Heart right ventricle (tissue), 16 donors: ENCODE measurements at regions not wholly inside any gene's neighbourhood (a gene's known extent, or its start where the extent isn't known, plus 50 kb on each side); places are given as distances from the start of the nearest gene placed in this dataset.

Experiments
- ATAC-seq, 8 donors: fragments of 200-7000 bp; cut with Tn5 transposase; one replicate each; pipeline ENCODE4 v1.9.1; 2020; ENCODE audit warnings: mild to moderate bottlenecking in 8 of 8, moderate library complexity in 8 of 8, moderate number of reproducible peaks in 1 of 8
- DNase-seq, 2 donors: peaks; one replicate each; pipeline ENCODE4 v3.0.0-alpha.2; 2020
- H3K27ac ChIP-seq, 10 donors: fragments of 200-600 bp; sonication (generic) in 2 of 10; one replicate each; pipeline versions ENCODE4 v1.5.0 to v1.8.0; 2020 to 2022; ENCODE audit warnings: mild to moderate bottlenecking in 3 of 10
- H3K27me3 ChIP-seq, 7 donors: fragments of 200-600 bp; one replicate each; pipeline ENCODE4 v1.8.0; 2021 to 2022; ENCODE audit warnings: mild to moderate bottlenecking in 2 of 7
- H3K36me3 ChIP-seq, 9 donors: fragments of 200-600 bp; sonication (generic) in 1 of 9; one replicate each; pipeline versions ENCODE4 v1.5.0 to v1.8.0; 2020 to 2022; ENCODE audit warnings: mild to moderate bottlenecking in 2 of 9
- H3K4me1 ChIP-seq, 9 donors: fragments of 200-600 bp; sonication (generic) in 1 of 9; one replicate each; pipeline versions ENCODE4 v1.5.0 to v1.8.0; 2020 to 2022; ENCODE audit warnings: mild to moderate bottlenecking in 4 of 9
- H3K4me3 ChIP-seq, 10 donors: fragments of 200-600 bp; sonication (generic) in 2 of 10; one replicate each; pipeline versions ENCODE4 v1.5.0 to v1.8.0; 2020 to 2022; ENCODE audit warnings: mild to moderate bottlenecking in 7 of 10, moderate library complexity in 2 of 10
- H3K9me3 ChIP-seq, 11 donors: fragments of 200-600 bp in 10 of 11; sonication (generic) in 2 of 11; one replicate each; pipeline versions ENCODE4 v1.5.0 to v1.8.0; 2013 to 2022; ENCODE audit warnings: mild to moderate bottlenecking in 2 of 11, control low read depth in 1 of 11, moderate library complexity in 1 of 11
- WGBS, 2 donors: extraction: QIAGEN DNeasy Blood & Tissue Kit; methylation state at CpG; one replicate each; pipeline ENCODE4 v1.1.7; 2013; ENCODE audit warnings: inconsistent platforms in 1 of 2; 5-methylcytosine and 5-hydroxymethylcytosine counted together
- intact Hi-C, 10 donors: fragments of 100-400 bp; cut with DNase I; formaldehyde crosslinking; loops; one replicate each; pipeline versions ENCODE4 v1.11.1 to v1.14.2; 2022
- TF ChIP-seq, protein P1 (sequence below), 9 donors: fragments of 200-600 bp; sonication (generic) in 2 of 9; IDR thresholded peaks; one replicate each; pipeline versions ENCODE4 v1.5.0 to v1.8.0; 2021 to 2022; ENCODE audit warnings: antibody characterized with exemption in 9 of 9, mild to moderate bottlenecking in 5 of 9, moderate library complexity in 1 of 9
- donor health status: Arrhythmogenic right ventricular cardiomyopathy.
- donor health status: ischemic (EF 13 %, LVEDD 7.1; RV severe dilation, severe dysfunction).
- donor health status: healthy with polysubstance abuse.
- donor health status: DM: no; HTN: yes; CAD: no.
- donor health status: DM: no; HTN: no; CAD: no.
- donor health status: ischemic (EF 25% LVEDD 6.9; RV normal size, moderate dysfunction).
- donor health status: ischemic (EF 25% LVEDD 5.7; RV mildly dilated, moderate dysfunction).
- donor health status: healthy.
- donor health status: DM: yes; HTN: yes; CAD: no.
- donor health status: Ischemic cardiomyopathy.
- donor health status: ischemic (EF 35%, LVEDD 5.7; RV mildly dilated, moderate dysfunction).
- donor health status: nonischemic (EF 11% LVEDD 7.7; RV severe dilation, severe dysfunction).
- donor health status: DM: yes; HTN: yes; CAD: no.
- donor health status: PGD.
- donor health status: ischemic (EF 29% LVEDD 5.4; RV normal size, mild dysfunction).
- donor health status: nonischemic (EF 23%, LVEDD 6.1; RV moderate dilation, normal function).

DNA sequence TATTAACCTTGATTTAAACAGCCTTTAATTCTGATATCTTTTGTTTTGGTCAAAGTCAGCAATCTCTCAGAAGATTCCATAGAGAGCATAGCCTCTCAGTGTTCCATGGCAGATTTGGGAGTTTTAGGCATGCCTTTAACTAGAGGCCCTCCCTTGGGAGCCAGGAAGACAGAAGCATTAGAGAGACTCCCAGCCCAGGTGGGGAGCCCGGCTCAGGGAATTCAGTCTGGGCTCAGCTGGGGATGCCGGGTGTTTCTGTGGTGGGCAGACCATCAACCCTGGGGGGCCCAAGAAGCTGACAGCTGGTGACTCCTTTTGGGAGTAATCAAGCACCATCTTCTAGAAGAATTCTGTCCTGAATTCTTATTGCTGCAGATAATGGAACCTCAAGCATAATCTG, 99.7 kb upstream of the CELF4 start:
- DNase-seq, result no peak
- 69 to 81% methylated on average over 2 of the region's 2 CpGs for WGBS, 2 donors
- H3K4me1 ChIP-seq, result no peaks in the 10 kb centered on the region
- H3K9me3 ChIP-seq, result no peaks in the 10 kb centered on the region
- no peak overlapping the region for H3K27ac ChIP-seq
- TF ChIP-seq, protein P1, sequence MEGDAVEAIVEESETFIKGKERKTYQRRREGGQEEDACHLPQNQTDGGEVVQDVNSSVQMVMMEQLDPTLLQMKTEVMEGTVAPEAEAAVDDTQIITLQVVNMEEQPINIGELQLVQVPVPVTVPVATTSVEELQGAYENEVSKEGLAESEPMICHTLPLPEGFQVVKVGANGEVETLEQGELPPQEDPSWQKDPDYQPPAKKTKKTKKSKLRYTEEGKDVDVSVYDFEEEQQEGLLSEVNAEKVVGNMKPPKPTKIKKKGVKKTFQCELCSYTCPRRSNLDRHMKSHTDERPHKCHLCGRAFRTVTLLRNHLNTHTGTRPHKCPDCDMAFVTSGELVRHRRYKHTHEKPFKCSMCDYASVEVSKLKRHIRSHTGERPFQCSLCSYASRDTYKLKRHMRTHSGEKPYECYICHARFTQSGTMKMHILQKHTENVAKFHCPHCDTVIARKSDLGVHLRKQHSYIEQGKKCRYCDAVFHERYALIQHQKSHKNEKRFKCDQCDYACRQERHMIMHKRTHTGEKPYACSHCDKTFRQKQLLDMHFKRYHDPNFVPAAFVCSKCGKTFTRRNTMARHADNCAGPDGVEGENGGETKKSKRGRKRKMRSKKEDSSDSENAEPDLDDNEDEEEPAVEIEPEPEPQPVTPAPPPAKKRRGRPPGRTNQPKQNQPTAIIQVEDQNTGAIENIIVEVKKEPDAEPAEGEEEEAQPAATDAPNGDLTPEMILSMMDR (IDR thresholded peaks at IDR 0.05), result no peak
- H3K36me3 ChIP-seq, result no peaks in the 10 kb centered on the region
- no peak for ATAC-seq
- H3K27me3 ChIP-seq, result peaks cover 0 to 1% (median 0%) of the 10 kb centered on the region in 7 donors
- no peak overlapping the region for H3K4me3 ChIP-seq
- intact Hi-C loops, result no loop called here

DNA sequence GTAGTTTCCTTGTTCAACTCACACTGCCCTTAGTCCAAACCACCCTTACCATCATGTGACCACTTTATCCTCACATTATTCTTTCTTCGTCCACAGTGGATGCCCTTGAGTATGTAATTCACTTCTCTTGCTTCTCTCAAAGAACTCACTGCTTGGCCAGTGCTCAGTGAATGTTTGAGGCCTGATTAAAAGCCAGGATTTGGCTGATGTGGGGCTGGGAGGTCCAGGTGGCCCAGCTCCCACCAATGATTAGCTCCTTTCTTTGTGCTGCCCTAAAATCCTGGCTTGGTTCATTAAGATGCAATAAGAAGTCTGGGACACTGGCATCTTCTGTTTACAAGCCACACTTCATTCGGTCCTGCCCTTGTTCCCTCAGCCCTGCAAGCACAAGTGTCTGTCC, 97.8 kb upstream of the CELF4 start:
- H3K9me3 ChIP-seq, result no peaks in the 10 kb centered on the region
- H3K36me3 ChIP-seq, result no peaks in the 10 kb centered on the region
- H3K27ac ChIP-seq, result no peak overlapping the region
- intact Hi-C loops, result no loop called here
- TF ChIP-seq, protein P1 (IDR thresholded peaks at IDR 0.05), result no peak
- no peak overlapping the region for H3K4me3 ChIP-seq
- 83 to 85% methylated on average over 2 of the region's 2 CpGs for WGBS, 2 donors
- no peaks in the 10 kb centered on the region for H3K27me3 ChIP-seq
- no peak for DNase-seq
- ATAC-seq, result no peak
- no peaks in the 10 kb centered on the region for H3K4me1 ChIP-seq

DNA sequence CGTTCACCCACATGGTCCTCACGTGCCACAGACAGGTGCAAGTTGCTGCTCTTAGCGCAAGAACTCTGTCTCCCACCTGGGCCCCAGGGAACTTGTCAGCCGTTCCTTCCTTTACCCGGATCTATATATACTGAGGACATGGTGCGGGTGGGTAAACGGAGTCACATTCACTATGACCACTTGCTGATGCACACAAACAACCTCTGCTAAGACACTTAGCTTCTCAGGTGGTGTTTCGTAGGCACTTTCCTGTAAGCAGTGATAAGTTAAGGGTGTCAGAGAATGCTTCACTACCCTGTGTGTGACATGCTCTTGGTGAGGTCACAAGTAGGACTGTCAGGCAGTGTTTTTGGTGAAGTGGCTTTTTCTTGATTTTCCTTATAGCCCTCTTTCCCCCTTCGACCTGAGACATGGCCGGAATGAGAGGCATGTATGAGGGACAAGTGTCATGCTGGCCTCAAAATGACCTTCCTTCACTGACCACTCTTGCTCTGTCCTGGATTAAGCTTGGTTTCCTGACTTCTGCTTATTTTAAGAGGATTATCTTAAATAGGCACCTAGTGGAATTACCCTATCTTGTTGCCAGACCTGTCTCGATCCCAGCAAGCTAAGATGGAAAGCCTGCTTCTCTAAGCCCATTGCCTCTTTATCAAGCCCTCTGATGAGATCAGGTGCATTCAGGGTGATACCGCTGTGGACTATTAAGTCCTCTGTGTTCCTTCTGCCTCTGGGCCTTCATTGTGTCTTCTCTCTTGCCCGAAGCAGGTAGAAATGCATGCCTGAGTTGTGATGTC, 97.1 kb upstream of the CELF4 start:
- no peaks in the 10 kb centered on the region for H3K27me3 ChIP-seq
- no peaks in the 10 kb centered on the region for H3K4me1 ChIP-seq
- DNase-seq, result no peak
- no peaks in the 10 kb centered on the region for H3K36me3 ChIP-seq
- no peaks in the 10 kb centered on the region for H3K9me3 ChIP-seq
- no peak for ATAC-seq
- TF ChIP-seq, protein P1 (IDR thresholded peaks at IDR 0.05), result no peak
- no peak overlapping the region for H3K4me3 ChIP-seq
- no peak overlapping the region for H3K27ac ChIP-seq
- WGBS, 2 donors, result 80 to 86% methylated on average over 13 of the region's 13 CpGs
- intact Hi-C loops, result no loop called here

DNA sequence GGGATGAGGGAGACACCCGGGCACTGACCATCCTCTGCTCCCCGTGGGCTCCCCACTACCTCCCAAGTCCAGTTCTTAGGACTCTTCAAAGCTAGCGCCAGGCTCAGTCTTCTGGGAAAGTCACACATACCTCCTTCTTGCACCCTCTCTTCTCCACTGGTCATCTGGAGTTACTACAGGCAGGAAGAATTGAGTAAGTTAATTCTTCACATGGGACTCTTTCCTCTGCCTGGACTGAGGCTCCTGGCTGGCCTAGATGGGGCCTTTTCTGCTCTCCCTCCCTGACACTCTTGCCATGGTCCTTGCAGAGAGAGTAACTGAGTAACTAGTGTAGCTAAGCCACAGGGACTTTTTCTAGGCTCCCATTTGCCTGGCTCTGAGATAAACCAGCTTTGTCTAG, 96.5 kb upstream of the CELF4 start:
- intact Hi-C loops, result no loop called here
- no peak overlapping the region for H3K27ac ChIP-seq
- TF ChIP-seq, protein P1 (IDR thresholded peaks at IDR 0.05), result no peak
- 81 to 89% methylated on average over 3 of the region's 3 CpGs for WGBS, 2 donors
- H3K9me3 ChIP-seq, result no peaks in the 10 kb centered on the region
- DNase-seq (no peak), ATAC-seq (no peak)
- H3K4me3 ChIP-seq, result no peak overlapping the region
- H3K4me1 ChIP-seq, result peaks cover 0 to under 1% (median 0%) of the 10 kb centered on the region in 9 donors
- no peaks in the 10 kb centered on the region for H3K27me3 ChIP-seq
- H3K36me3 ChIP-seq, result no peaks in the 10 kb centered on the region
